ENCODE measurements at regions not wholly inside any gene's neighbourhood (a gene's known extent, or its start where the extent isn't known, plus 50 kb on each side); places are given as distances from the start of the nearest gene placed in this dataset.
A peak's percentile ranks its signal among the peaks of the same experiment; 100 is the strongest.

DNA sequence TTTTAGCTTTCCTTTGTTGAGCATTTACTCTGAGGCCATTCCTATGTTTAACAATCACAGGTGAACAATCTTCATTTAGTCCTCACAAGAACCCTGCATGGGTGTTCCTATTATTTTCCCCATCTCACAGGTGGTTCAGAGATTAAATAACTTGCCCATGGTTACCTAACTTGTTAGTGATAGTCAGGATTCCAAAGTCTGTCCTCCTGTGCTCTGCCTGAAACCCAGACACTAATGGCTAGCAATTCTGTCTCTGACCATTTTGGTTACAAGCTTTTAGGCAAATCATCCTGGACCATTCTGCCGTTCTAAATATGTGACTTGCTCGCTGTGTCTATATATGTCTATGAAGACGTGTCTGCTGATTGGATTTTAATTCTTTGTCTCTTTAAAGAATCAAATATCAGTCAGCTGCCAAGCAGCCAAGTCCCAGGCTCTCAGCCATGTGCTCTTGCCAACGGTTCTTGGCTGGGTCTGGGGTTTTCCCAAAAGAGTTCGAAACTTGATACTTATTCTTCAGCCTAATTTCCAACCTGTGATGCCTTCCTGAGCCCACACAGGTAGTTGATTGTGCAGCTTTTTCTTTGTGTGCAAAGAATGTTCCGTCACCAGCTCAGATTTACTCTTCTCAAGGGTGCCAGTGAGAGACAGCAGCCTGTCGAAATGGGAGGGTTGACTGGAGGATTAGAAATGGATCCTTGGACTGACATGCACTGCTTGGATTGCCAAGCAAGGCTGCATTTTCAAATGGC, 121.7 kb downstream of the NREP start:
- DNase-seq (no peak), FAIRE-seq (no peak), ATAC-seq (peak in 3 of 4 donors; percentile 58 to 67 (median 66))
- H3K4me3 ChIP-seq, result no peak overlapping the region
- WGBS, 2 donors, result 36 to 40% methylated on average over 7 of the region's 7 CpGs
- intact Hi-C loops (cut with DNase I), result no loop called here
- peaks cover 0 to 11% (median 0%) of the 10 kb centered on the region in 3 donors for H3K4me1 ChIP-seq
- H3K27me3 ChIP-seq, result no peaks in the 10 kb centered on the region
- H3K36me3 ChIP-seq, result no peaks in the 10 kb centered on the region
- TF ChIP-seq CTCF (IDR thresholded peaks at IDR 0.05), result no peak
- H3K27ac ChIP-seq, result no peak overlapping the region
- no peaks in the 10 kb centered on the region for H3K9me3 ChIP-seq

GRCh38 chr5:111631328-111631727, 119.0 kb upstream of the STARD4 start:
- Histone ChIP-seq H3K27ac (no peak overlapping the region), H3K4me3 (no peak overlapping the region), H3K4me1 (peaks cover 0 to 11% (median 0%) of the 10 kb centered on the region in 3 donors), H3K36me3 (no peaks in the 10 kb centered on the region), H3K27me3 (no peaks in the 10 kb centered on the region), H3K9me3 (no peaks in the 10 kb centered on the region)
- FAIRE-seq, result no peak
- no peak for DNase-seq
- intact Hi-C loops (cut with DNase I), result no loop called here
- no peak for TF ChIP-seq CTCF (IDR thresholded peaks at IDR 0.05)
- 42 to 48% methylated on average over 3 of the region's 3 CpGs for WGBS, 2 donors
- peak in 2 of 4 donors; percentile 34 to 63 for ATAC-seq

DNA sequence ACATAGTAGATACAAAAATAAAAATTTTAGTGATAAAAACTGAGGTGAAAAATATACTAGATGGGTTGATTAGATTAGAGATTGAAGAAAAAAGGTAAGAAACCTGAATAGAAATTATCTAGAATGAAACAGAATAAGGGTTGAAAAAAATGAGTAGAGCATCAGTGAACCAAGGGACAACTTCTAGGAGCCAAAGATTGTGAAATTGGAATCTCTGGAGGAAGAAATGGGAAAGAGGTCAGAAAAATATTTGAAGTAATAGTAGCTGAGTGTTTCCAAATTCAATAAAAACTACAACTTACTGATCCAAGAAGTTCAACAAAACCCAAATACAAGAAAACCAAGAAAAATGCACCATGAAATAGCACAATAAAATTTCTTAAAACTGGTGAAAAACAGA, 116.6 kb upstream of the STARD4 start:
- H3K27ac ChIP-seq, result no peak overlapping the region
- DNase-seq (no peak), FAIRE-seq (no peak), ATAC-seq (no peak)
- no peak for TF ChIP-seq CTCF (IDR thresholded peaks at IDR 0.05)
- intact Hi-C loops (cut with DNase I), result no loop called here
- H3K27me3 ChIP-seq, result no peaks in the 10 kb centered on the region
- H3K9me3 ChIP-seq, result no peaks in the 10 kb centered on the region
- H3K4me1 ChIP-seq, result peaks cover 0 to 5% (median 0%) of the 10 kb centered on the region in 3 donors
- no peaks in the 10 kb centered on the region for H3K36me3 ChIP-seq
- no peak overlapping the region for H3K4me3 ChIP-seq

GRCh38 chr5:111627862-111628261, 115.5 kb upstream of the STARD4 start:
- ATAC-seq (no peak), DNase-seq (no peak), FAIRE-seq (no peak)
- 82 to 92% methylated on average over 3 of the region's 3 CpGs for WGBS, 2 donors
- Histone ChIP-seq H3K9me3 (no peaks in the 10 kb centered on the region), H3K4me1 (peaks cover 0 to 5% (median 0%) of the 10 kb centered on the region in 3 donors), H3K27me3 (no peaks in the 10 kb centered on the region), H3K27ac (no peak overlapping the region), H3K4me3 (no peak overlapping the region), H3K36me3 (no peaks in the 10 kb centered on the region)
- intact Hi-C loops (cut with DNase I), result no loop called here
- TF ChIP-seq CTCF (IDR thresholded peaks at IDR 0.05), result no peak

DNA sequence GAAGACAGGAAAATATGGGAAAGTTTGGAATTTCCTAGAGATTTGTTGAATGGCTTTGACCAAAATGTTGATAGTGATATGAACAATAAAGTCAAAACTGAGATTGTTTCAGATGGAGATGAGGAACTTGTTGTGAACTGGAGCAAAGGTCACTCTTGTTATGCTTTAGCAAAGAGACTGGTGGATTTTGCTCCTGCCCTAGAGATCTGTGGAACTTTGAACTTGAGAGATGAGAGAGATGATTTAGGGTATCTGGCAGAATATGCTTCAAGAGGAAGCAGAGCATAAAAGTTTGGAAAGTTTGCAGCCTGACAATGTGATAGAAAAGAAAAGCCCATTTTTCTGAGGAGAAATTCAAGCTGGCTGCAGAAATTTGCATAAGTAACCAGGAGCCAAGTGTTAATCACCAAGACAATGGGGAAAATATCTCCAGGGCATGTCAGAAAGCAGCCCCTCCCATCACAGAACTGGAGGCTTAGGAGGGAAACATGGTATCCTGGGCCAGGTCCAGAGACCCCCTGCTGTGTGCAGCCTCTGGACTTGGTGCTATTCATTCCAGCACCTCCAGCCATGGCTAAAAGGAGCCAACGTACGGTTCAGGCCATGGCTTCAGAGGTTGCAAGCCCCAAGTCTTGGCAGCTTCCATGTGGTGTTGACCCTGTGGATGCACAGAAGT, 114.3 kb upstream of the STARD4 start:
- no peak for TF ChIP-seq CTCF (IDR thresholded peaks at IDR 0.05)
- Histone ChIP-seq H3K27ac (no peak overlapping the region), H3K27me3 (no peaks in the 10 kb centered on the region), H3K4me1 (peaks cover 0 to 5% (median 0%) of the 10 kb centered on the region in 3 donors), H3K36me3 (no peaks in the 10 kb centered on the region), H3K4me3 (no peak overlapping the region), H3K9me3 (no peaks in the 10 kb centered on the region)
- intact Hi-C loops (cut with DNase I), result no loop called here
- 85 to 91% methylated on average over 2 of the region's 2 CpGs for WGBS, 2 donors
- ATAC-seq (no peak), FAIRE-seq (no peak), DNase-seq (no peak)

Measured in pancreas (tissue), 10 donors.